HG02970 (cell line): ENCODE measurements at regions not wholly inside any gene's neighbourhood (a gene's known extent, or its start where the extent isn't known, plus 50 kb on each side); places are given as distances from the start of the nearest gene placed in this dataset.

Source experiments
- ATAC-seq: cut with Tn5 transposase; IDR thresholded peaks from one replicate; pipeline ENCODE4 v1.9.1; 2021; ENCODE audit warnings: mild to moderate bottlenecking, moderate library complexity, moderate number of reproducible peaks; ENCODE audit not compliant: unreplicated experiment, low FRiP score

- ATAC-seq = no peak
These were observed 386.3 kb downstream of the MRPS30 start for GRCh38 chr5:45195026-45195425.
